ENCODE measurements at regions not wholly inside any gene's neighbourhood (a gene's known extent, or its start where the extent isn't known, plus 50 kb on each side); places are given as distances from the start of the nearest gene placed in this dataset.

DNA sequence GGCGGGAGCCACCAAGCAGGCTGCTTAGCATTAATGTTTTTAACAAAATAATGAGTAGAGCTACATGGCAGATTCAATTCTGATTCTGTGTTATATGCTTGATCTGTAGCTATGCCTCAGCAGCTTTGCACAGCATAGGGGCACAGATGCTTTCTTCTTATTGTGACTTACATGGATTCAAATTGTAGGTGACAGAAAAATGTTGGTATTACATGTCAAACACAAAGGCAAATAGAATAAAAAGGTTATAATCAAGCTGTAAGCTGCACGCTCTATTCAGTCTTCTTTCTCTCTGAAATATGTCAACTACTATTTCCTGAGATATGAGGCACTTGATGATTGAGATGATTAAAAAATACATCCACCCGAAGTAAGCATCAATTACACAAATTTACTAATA lies 1573.8 kb downstream of the FAM181B start:
- Histone ChIP-seq H3K27me3 (ENCODE audit: insufficient read depth, low read length) (no peaks in the 10 kb centered on the region), H2AK5ac (ENCODE audit: insufficient read length, low read length) (no peak overlapping the region), H4K5ac (ENCODE audit: insufficient read length, low read depth, low read length) (no peak overlapping the region), H3T11ph (ENCODE audit: low read length) (no peak overlapping the region), H3K27ac (ENCODE audit: insufficient read length, low read depth, low read length) (no peak overlapping the region), H3K14ac (ENCODE audit: insufficient read depth, low read length) (no peak overlapping the region), H3K23ac (ENCODE audit: insufficient read length, low read depth, low read length) (no peak overlapping the region), H3K18ac (ENCODE audit: insufficient read length, low read depth, low read length) (no peak overlapping the region), H4K20me1 (ENCODE audit: control insufficient read depth, insufficient read depth, insufficient read length) (no peaks in the 10 kb centered on the region), H2AFZ (ENCODE audit: low read length) (no peak overlapping the region), H2BK15ac (ENCODE audit: low read depth, low read length) (no peak overlapping the region), H3K79me2 (ENCODE audit: insufficient read depth, low read length) (no peaks in the 10 kb centered on the region), H4K8ac (replicated peaks; ENCODE audit: insufficient read length, low read depth, low read length) (no peak overlapping the region), H2BK20ac (ENCODE audit: low read depth, low read length, poor library complexity, severe bottlenecking) (no peak overlapping the region), H3K4me2 (ENCODE audit: insufficient read depth, insufficient read length, low read length) (no peak overlapping the region), H3K56ac (ENCODE audit: insufficient read length, low read depth, low read length) (no peak overlapping the region), H3K4me1 (ENCODE audit: insufficient read depth, low read length) (no peaks in the 10 kb centered on the region), H2BK120ac (ENCODE audit: low read depth, low read length, poor library complexity, severe bottlenecking) (no peak overlapping the region), H2BK5ac (ENCODE audit: insufficient read length, low read length) (no peak overlapping the region), H3K9me3 (ENCODE audit: control insufficient read depth, low read depth, low read length) (no peaks in the 10 kb centered on the region), H4K91ac (ENCODE audit: insufficient read length, low read depth, low read length) (no peak overlapping the region), H3K23me2 (ENCODE audit: insufficient read length, low read depth, low read length, poor library complexity, severe bottlenecking) (no peaks in the 10 kb centered on the region), H3K4ac (ENCODE audit: low read depth, low read length) (no peak overlapping the region), H3K79me1 (ENCODE audit: insufficient read depth, low read depth, low read length, poor library complexity, severe bottlenecking) (no peaks in the 10 kb centered on the region), H3K9ac (ENCODE audit: extremely low read depth, insufficient read length, low read length) (no peak overlapping the region), H2BK12ac (ENCODE audit: insufficient read length, low read depth, low read length) (no peak overlapping the region)
- DNase-seq = no peak
- no CpG with 5 or more reads among the region's 3 CpGs for WGBS (ENCODE audit: extremely low coverage, insufficient read length, low lambda C conversion rate)
- Mint-ChIP-seq H3K27me3 (ENCODE audit: low read depth) (no peaks in the 10 kb centered on the region), H3K4me1 (no peaks in the 10 kb centered on the region), H3K36me3 (ENCODE audit: insufficient read depth in 1 of 3, low read depth in 3 of 3) (no peaks in the 10 kb centered on the region), H3K4me3 (no peak overlapping the region; a peak in 1 of 5 replicates), H3K27ac (no peak overlapping the region), H3K9me3 (no peaks in the 10 kb centered on the region)
- TF ChIP-seq, protein P1, sequence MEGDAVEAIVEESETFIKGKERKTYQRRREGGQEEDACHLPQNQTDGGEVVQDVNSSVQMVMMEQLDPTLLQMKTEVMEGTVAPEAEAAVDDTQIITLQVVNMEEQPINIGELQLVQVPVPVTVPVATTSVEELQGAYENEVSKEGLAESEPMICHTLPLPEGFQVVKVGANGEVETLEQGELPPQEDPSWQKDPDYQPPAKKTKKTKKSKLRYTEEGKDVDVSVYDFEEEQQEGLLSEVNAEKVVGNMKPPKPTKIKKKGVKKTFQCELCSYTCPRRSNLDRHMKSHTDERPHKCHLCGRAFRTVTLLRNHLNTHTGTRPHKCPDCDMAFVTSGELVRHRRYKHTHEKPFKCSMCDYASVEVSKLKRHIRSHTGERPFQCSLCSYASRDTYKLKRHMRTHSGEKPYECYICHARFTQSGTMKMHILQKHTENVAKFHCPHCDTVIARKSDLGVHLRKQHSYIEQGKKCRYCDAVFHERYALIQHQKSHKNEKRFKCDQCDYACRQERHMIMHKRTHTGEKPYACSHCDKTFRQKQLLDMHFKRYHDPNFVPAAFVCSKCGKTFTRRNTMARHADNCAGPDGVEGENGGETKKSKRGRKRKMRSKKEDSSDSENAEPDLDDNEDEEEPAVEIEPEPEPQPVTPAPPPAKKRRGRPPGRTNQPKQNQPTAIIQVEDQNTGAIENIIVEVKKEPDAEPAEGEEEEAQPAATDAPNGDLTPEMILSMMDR (conservative IDR thresholded peaks at IDR 0.05) = no peak

All from H9 (cell line).